Neural crest cell (in vitro differentiated cells): ENCODE measurements at regions not wholly inside any gene's neighbourhood (a gene's known extent, or its start where the extent isn't known, plus 50 kb on each side); places are given as distances from the start of the nearest gene placed in this dataset.

Experiments used
- DNase-seq: peaks from one replicate; pipeline ENCODE4 v3.0.0; 2021; ENCODE audit warnings: low read depth, mixed read lengths, low spot score
- H3K27ac Mint-ChIP-seq: one replicate; pipeline ENCODE4 v1.8.0; 2021; ENCODE audit warnings: mild to moderate bottlenecking, mixed read lengths; ENCODE audit not compliant: unreplicated experiment
- H3K27me3 Mint-ChIP-seq: 2 replicates; pipeline ENCODE4 v1.8.0; 2021; ENCODE audit warnings: low read depth, mild to moderate bottlenecking, mixed read lengths
- H3K36me3 Mint-ChIP-seq: 2 replicates; pipeline ENCODE4 v1.8.0; 2021; ENCODE audit warnings: low read depth, mild to moderate bottlenecking, mixed read lengths
- H3K4me1 Mint-ChIP-seq: 2 replicates; pipeline ENCODE4 v1.8.0; 2021; ENCODE audit warnings: mixed read lengths
- H3K4me3 Mint-ChIP-seq: one replicate; pipeline ENCODE4 v1.8.0; 2021; ENCODE audit warnings: mild to moderate bottlenecking, mixed read lengths
- H3K9me3 Mint-ChIP-seq: 2 replicates; pipeline ENCODE4 v1.8.0; 2021; ENCODE audit warnings: mixed read lengths
- CTCF ChIP-seq: fragments of 200-600 bp; sonication (generic); conservative IDR thresholded peaks from 2 replicates; pipeline ENCODE4 v1.5.0; 2021; ENCODE audit warnings: antibody characterized with exemption, mild to moderate bottlenecking

- Mint-ChIP-seq H3K9me3 (no peaks in the 10 kb centered on the region), H3K27ac (no peak overlapping the region), H3K27me3 (no peaks in the 10 kb centered on the region), H3K4me1 (peaks cover 8% of the 10 kb centered on the region), H3K36me3 (no peaks in the 10 kb centered on the region), H3K4me3 (no peak overlapping the region)
- no peak for DNase-seq
- TF ChIP-seq CTCF = no peak
These were observed 673.4 kb upstream of the MEF2C start for GRCh38 chr5:89556215-89556913.

GRCh38 chr5:89546657-89547056 lies 663.7 kb upstream of the MEF2C start:
- H3K4me3 Mint-ChIP-seq = no peak overlapping the region
- peaks cover 5% of the 10 kb centered on the region for H3K4me1 Mint-ChIP-seq
- H3K27ac Mint-ChIP-seq = no peak overlapping the region
- DNase-seq = no peak
- no peaks in the 10 kb centered on the region for H3K27me3 Mint-ChIP-seq
- no peaks in the 10 kb centered on the region for H3K36me3 Mint-ChIP-seq
- no peak for TF ChIP-seq CTCF
- no peaks in the 10 kb centered on the region for H3K9me3 Mint-ChIP-seq

- TF ChIP-seq CTCF = no peak
- Mint-ChIP-seq H3K9me3 (no peaks in the 10 kb centered on the region), H3K27me3 (no peaks in the 10 kb centered on the region), H3K27ac (no peak overlapping the region), H3K36me3 (no peaks in the 10 kb centered on the region), H3K4me3 (no peak overlapping the region), H3K4me1 (peaks cover 5% of the 10 kb centered on the region)
- DNase-seq = no peak
These were observed 662.6 kb upstream of the MEF2C start for GRCh38 chr5:89545626-89546025.

- DNase-seq = no peak
- H3K27me3 Mint-ChIP-seq = no peaks in the 10 kb centered on the region
- H3K27ac Mint-ChIP-seq = no peak overlapping the region
- H3K9me3 Mint-ChIP-seq = no peaks in the 10 kb centered on the region
- peaks cover 5% of the 10 kb centered on the region for H3K4me1 Mint-ChIP-seq
- no peaks in the 10 kb centered on the region for H3K36me3 Mint-ChIP-seq
- TF ChIP-seq CTCF = no peak
- H3K4me3 Mint-ChIP-seq = no peak overlapping the region
These were observed 662.1 kb upstream of the MEF2C start for GRCh38 chr5:89545076-89545475.

- H3K9me3 Mint-ChIP-seq = no peaks in the 10 kb centered on the region
- peaks cover 5% of the 10 kb centered on the region for H3K4me1 Mint-ChIP-seq
- DNase-seq = no peak
- no peaks in the 10 kb centered on the region for H3K36me3 Mint-ChIP-seq
- H3K27ac Mint-ChIP-seq = no peak overlapping the region
- H3K27me3 Mint-ChIP-seq = no peaks in the 10 kb centered on the region
- no peak for TF ChIP-seq CTCF
- H3K4me3 Mint-ChIP-seq = no peak overlapping the region
These were observed 659.8 kb upstream of the MEF2C start for GRCh38 chr5:89542736-89543135.
